ENCODE measurements at regions not wholly inside any gene's neighbourhood (a gene's known extent, or its start where the extent isn't known, plus 50 kb on each side); places are given as distances from the start of the nearest gene placed in this dataset.
"Not testable (repeated sequence)": the region's sequence is repeated elsewhere in the genome, so short reads cannot be mapped to it uniquely, and the experiment has no call there.

DNA sequence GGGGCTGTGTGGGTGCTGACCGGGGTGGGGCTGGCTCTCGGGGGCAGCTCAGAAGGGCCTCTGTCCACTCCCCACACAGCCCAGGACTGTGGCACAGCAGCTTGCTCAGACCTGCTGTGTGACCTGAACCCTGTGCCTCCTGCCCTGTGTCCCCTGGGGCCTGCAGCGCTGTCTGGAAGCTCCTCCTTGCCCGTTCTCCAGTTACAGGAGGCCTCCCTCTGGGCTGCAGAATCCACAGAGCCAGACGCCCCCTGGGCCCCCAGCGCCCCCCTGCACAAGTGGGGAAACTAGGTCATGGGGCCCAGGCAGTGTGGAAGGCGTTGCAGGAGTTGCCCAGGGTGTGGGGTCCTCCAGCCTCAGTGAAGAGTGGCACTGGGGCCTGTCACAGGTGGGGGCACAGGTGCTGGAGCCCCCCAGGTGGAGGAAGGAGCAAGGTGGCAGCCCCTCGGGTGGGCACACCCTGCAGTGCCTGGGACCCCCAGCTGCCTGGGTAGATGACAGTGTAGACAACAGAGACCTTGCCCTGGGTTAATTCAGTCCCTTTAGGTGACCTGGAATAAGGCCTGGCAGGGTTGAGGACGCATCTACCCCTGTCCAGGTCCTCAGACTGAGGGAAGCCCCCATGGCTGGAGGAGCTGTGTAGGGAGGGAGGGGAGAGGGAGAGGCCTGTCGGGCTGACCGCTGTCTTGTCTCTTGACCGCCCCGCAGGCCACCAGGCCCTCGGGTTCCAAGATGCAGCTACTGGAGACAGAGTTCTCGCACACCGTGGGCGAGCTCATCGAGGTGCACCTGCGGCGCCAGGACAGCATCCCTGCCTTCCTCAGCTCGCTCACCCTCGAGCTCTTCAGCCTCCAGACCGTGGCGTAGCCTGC, 120.2 kb downstream of the IGLL1 start:
- TF ChIP-seq, protein P1, sequence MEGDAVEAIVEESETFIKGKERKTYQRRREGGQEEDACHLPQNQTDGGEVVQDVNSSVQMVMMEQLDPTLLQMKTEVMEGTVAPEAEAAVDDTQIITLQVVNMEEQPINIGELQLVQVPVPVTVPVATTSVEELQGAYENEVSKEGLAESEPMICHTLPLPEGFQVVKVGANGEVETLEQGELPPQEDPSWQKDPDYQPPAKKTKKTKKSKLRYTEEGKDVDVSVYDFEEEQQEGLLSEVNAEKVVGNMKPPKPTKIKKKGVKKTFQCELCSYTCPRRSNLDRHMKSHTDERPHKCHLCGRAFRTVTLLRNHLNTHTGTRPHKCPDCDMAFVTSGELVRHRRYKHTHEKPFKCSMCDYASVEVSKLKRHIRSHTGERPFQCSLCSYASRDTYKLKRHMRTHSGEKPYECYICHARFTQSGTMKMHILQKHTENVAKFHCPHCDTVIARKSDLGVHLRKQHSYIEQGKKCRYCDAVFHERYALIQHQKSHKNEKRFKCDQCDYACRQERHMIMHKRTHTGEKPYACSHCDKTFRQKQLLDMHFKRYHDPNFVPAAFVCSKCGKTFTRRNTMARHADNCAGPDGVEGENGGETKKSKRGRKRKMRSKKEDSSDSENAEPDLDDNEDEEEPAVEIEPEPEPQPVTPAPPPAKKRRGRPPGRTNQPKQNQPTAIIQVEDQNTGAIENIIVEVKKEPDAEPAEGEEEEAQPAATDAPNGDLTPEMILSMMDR (conservative IDR thresholded peaks at IDR 0.05; ENCODE audit: low read depth, low read length) = not testable (repeated sequence)
- TF ChIP-seq EZH2 (IDR thresholded peaks at IDR 0.05; ENCODE audit: borderline replicate concordance, low read depth, low read length, poor library complexity, severe bottlenecking) = not testable (repeated sequence)
